SK-MEL-5 (cell line): ENCODE measurements at regions not wholly inside any gene's neighbourhood (a gene's known extent, or its start where the extent isn't known, plus 50 kb on each side); places are given as distances from the start of the nearest gene placed in this dataset.

ENCODE experiments used
- DNase-seq: peaks from one replicate; pipeline ENCODE4 v3.0.0-alpha.2; 2016; ENCODE audit warnings: low read depth, low spot score
- in situ Hi-C: cut with HindIII; loops from 2 replicates; pipeline ENCODE4 v1.10.0; 2016; ENCODE audit warnings: low sequenced_read_pairs, high pct_unique_total_duplicates, low pct_unique_long_range_greater_than_20kb

DNA sequence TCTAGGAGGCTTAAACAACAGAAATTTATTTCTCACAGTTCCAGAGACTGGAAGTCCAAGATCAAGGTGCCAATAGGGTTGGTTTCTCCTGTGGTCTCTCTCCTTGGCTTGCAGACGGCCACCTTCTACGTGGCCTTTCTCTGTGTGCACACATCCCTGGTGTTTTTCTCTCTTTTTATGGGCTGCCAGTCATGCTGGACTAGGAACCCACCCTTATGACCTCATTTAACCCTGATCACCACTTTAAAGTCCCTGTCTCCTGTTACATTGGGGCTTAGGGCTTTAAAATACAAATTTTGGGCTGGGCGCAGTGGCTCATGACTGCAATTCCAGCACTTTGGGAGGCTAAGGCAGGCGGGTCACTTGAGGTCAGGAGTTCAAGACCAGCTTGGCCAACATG, 157.1 kb downstream of the TLE1 start:
- no peak for DNase-seq
- in situ Hi-C loops, result no loop called here

DNA sequence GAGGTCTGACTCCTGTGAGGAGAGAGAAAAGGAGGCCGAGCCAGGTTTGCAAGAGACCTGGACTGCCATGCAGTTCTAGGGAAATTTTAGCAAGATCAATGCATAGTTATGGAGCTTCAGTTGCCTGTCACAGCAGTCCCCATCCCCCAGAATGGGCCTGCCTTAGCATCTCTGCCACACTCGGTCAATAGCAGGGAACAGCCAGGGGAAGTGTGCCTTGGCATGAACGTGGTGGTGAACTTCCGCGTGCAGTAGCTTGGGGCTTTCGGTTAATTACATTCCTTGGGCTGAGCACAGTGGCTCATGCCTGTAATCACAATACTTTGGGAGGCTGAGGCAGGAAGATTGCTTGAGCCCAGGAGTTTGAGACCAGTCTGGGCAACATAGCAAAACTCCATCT, 157.8 kb downstream of the TLE1 start:
- DNase-seq, result no peak
- in situ Hi-C loops, result no loop called here

DNA sequence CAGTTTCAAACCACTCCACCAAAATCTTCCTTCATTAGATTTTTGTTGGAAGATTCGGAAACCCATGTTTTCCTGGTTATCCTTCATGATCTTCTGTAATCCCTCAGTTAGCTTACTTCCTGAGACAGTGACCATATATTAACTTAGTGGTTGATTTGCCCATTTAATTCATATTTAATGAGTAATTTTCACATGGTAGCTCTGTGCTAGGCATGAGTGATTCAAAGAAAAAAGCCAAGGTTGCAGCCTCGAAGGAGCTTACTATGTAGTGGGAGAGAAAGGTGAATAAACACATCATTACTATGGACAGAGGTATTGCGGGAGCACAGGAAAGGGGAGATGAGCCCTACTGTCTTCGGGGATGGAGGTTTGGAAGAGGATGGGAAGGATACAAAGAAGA, 158.5 kb downstream of the TLE1 start:
- in situ Hi-C loops, result no loop called here
- DNase-seq, result no peak

DNA sequence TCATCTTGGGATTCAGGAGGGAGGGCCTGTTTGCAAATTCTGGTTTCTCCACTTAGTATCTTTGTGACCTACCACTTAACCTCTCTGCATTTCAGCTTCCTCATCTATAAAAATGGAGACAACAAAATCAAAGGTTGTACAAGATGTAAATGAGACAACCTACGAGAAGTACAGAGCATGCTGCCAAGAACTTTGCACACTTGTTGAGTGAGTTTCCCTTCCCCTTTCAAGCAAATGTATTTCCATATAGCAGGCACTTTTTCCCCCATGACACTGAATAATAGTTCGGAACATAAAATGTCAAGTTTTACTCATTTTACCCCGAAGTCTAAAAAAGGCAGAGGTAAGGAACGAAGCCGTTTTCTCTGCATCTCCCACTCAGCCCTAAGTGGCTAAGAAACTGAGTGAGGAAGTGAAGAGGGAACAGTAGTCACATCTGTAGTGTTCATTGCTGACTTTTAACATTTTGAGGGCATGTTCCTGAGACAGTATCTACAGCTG, 159.0 kb downstream of the TLE1 start:
- no peak for DNase-seq
- in situ Hi-C loops, result no loop called here

DNA sequence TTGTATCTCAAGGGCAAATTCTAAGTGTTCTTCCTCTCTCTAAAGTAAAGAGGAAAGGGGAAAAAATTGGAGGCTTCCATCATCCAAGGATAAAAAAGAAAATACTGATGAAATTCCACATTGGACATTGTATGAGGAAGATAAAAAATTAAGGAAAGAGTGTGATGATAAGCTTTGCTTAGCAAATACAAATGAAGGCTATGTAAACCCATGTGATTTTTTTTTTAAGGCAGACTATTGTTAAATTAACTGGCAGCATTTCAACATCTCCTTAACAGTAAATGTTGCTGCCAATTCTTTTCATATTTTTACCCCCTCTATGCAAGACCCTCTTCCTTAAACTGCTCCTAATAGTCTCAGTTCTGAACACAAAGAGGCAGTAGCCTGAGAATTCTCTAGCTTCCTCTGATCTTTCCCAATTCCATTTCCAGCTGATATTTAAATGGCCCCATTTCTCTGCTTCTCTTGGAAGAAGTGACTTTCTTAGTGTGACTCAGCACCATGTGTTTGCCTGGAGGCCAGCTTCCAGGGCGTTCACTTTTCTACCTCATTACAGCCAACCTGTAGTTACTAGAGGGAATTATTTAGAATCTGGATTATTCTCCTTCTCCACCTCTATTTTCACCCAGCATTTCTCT, 159.7 kb downstream of the TLE1 start:
- DNase-seq, result peak; percentile 68
- in situ Hi-C loops, result no loop called here

DNA sequence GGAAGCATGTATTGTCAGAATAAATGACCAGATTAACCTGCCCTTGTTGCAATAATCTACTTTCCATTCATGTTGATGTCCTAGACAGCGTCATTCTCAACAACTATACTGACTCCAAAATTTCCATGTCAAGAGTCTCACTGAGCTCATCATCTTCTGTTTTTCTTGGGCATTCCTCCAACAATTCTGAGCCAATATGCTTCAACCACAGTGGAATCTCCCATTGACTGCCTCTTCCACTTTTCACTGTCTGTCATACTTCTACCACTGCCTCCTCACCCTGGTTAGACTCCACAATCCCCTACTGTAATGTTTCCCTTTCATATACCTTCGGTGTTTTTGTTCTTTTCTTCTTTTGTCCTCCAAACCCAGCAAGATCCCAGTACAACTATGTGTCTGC, 162.8 kb downstream of the TLE1 start:
- in situ Hi-C loops, result no loop called here
- DNase-seq, result no peak

DNA sequence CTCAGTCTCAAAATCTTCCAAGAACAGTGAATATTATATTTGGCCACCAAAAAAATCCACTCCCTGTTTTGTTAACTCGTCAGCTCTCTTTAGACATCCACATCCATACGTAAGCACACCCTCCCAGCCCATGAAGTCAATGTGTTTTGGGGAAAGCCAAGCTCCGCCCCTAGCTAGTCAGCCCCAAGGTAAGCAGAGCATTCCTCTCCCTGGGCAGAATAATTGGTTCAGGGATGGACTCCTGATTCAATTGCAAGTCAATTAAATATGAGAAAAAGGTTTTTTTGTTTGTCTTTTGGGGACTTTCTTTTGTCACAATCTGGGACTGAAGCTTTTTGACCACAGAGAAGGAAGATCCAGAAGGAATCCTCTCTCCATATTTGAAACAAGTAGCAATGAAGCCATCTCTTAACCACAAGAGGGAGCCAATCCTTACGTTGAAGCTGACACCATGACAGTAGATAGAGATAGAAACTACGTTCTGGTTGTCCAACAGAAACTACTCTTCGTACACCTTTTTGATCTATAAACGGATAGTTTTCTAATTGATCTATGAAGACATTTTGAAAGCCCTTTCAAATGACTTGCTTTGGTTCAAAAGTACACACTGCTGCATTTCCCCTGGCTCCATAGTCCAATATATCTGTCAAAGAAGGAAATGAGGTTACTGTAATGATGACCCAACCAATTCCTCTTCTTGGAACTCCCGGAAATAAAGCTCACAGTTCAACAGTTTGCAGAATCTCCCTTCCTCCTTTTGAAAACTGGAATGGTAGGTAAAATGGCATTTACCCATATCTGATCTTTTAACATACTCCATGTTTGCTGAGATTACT, 166.4 kb downstream of the TLE1 start:
- in situ Hi-C loops, result no loop called here
- peak; percentile 90 for DNase-seq

DNA sequence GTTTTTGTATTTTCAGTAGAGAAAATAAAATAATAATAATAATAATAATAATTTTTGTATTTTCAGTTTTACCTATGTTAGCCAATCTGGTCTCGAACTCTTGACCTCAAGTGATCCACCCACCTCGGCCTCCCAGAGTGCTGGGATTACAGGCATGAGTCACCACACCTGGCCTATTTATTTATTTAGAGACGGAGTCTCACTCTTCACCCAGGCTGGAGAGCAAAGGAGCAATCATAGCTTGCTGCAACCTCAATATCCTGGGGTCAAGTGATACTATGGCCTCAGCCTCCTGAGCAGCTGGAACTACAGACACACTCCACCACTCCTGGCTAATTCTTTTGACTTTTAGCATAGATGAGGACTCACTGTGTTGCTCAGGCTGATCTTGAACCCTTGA, 167.5 kb downstream of the TLE1 start:
- in situ Hi-C loops, result no loop called here
- no peak for DNase-seq

DNA sequence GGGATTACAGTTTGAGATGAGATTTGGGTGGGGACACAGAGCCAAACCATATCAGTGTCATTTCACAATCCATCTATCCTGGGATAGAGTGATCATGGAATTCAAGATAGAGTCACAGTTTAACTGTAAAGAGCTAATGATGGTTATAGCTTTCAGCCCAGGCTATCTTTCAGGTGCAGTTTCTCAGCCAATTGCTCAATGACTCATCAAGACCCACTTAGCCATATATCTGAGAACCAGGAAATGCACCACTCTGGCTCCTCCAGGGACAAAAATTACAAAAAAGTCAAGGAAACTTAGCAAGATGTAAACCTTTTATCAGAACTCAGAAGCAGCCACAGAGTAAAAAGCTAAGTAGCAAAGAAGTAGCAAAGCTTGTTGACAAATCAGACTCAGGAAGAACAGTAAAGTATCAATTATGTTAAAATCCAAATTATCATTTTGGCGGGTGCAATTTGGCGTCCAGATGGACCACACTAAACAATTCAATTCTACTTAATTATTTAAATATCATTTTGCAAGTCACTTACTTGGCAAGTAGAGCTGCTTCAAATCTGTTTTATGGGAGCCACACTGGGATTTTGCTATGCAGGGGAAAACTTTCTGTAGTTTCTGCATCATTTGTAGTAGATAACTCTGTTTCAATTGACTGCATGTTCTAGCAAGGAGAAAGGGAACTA, 169.4 kb downstream of the TLE1 start:
- in situ Hi-C loops, result no loop called here
- no peak for DNase-seq

DNA sequence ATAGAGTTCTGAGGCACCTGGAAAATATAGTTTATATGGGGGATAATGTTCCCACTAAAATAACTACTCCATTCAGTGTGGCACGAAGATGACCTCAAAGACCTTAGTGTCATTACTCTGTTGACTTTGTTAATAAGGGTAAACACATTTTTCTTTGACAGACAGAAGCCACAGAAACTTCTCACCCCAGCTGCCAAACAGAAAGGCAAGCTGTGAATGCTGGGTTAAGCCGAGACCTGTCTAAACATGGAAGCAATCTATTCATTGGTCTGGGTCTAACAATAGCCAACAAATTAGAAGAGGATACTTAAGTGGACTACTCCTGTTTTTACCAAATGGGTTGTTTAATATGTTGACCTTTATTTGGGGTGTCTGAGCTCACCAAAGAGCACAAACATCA, 171.4 kb downstream of the TLE1 start:
- DNase-seq, result no peak
- in situ Hi-C loops, result no loop called here

DNA sequence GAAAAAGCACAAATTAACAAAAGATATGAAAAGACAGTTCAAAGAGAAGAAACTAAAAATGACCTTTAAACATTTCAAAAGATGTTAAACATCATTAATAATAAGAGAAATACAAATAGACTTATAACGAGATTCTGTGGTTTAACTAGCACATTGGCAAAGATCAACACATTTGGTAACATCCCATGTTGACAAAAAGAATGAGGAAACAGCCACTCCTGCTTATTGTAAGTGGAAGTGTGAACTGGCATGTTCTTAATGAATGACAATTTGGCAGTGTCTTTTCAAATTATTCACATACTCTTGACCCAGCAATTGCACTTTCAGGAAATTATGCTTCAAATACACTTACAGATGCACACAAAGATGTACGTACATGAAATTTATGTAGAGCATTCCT, 176.3 kb downstream of the TLE1 start:
- in situ Hi-C loops, result no loop called here
- no peak for DNase-seq

DNA sequence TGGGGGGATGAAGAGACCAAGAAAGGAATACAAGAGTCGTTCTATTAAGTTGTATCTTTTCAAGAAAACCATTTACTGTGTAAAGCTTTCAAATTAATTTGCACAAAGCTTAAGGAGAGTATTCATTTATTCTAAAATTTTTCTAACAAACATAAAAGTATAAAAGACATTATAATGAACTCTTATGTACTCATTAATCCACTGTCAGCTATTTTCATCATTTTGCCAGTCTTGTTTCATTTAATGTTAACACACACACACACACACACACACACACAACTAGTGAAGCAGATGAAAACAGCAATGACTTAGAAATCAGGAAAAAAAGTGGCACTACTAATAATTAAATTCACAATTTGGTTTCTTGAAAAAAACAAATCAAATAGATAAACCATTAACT, 176.7 kb downstream of the TLE1 start:
- DNase-seq, result no peak
- in situ Hi-C loops, result no loop called here

DNA sequence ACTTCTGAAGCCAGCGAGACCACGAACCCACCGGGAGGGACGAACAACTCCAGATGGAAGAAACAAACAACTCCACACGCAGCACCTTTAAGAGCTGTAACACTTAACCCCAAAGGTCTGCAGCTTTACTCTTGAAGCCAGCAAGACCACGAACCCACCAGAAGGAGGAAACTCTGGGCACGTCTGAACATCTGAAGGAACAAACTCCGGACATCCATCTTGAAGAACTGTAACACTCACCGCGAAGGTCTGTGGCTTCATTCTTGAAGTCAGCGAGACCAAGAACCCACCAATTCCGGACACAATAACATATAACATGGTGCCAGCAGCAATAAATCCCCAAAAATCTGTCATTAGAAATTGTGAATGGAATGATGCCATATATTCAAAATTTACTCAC, 180.9 kb downstream of the TLE1 start:
- in situ Hi-C loops, result no loop called here
- no peak for DNase-seq

DNA sequence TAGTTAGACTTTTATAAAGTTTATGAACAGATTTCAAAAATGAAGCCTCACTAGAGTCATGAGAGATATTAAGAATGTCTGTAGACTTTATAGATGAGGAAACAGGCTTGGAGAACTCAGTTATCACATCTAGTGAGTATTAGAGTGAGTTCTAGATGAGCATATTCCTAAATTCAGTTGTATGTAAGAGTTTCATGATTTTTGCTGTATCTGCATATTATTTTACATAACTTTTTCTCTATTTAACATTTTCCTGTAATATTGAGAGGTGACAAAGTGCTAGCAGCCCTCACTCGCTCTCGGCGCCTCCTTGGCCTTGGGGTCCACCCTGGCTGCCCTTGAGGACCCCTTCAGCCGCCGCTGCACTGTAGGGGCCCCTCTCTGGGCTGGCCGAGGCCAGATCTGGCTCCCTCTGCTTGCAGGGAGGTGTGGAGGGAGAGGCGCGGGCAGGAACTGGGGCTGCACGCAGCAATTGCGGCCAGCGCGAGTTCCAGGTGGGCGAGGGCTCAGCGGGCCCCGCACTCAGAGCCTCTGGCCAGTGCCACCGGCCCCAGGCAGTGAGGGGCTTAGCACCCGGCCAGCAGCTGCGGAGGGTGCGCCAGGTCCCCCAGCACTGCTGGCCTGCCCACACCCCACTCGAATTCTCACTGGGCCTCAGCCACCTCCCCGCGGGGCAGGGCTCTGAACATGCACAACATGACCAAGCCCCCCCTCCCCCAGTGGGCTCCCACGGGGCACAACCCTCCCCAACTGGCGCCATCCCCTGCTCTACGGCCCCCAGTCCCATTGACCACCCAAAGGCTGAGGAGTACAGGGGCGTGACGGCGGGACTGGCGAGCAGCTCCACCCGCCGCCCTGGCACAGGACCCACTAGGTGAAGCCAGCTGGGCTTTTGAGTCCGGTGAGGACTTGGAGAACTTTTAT, 182.1 kb downstream of the TLE1 start:
- DNase-seq, result no peak
- in situ Hi-C loops, result no loop called here

DNA sequence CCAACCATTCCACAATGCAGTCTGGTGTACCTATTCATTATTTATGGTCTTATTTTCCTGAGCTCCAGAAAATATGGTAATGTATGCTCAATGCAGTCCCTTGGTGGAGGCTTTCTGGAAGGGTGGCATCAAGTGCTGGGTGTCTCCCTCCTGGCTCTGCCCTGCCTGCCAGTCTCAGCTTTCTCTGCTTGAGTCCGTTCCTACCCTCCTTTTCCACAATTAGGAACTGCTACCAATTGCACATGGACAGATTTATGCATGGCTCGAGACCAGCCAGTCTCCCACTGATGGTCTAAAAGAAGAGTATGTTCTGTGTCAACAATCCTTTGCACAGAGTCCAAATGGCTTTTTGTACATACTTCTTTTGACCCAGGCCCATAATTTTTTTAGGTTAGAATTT, 189.8 kb downstream of the TLE1 start:
- no peak for DNase-seq
- in situ Hi-C loops, result no loop called here

DNA sequence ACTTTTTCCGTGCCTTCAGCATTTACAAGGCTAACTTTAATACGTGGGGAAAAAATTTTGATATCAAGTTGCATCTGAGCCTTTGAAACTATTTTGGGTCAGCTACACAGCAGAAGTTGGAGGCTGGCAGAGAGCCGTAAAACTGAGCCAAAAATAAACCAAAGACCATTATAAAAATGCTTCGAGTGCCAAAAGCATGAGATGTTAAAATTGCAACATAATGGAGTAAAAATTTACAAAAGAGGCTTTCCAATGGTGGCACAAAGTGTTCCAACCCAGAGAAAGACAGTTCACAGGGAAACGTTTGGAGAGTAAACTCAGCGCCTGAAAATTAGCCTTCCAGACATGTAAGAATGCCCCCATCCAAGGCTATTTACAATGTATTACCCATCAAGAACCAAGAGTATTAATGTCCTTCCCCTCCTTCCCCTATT, 190.3 kb downstream of the TLE1 start:
- in situ Hi-C loops, result no loop called here
- DNase-seq, result no peak

DNA sequence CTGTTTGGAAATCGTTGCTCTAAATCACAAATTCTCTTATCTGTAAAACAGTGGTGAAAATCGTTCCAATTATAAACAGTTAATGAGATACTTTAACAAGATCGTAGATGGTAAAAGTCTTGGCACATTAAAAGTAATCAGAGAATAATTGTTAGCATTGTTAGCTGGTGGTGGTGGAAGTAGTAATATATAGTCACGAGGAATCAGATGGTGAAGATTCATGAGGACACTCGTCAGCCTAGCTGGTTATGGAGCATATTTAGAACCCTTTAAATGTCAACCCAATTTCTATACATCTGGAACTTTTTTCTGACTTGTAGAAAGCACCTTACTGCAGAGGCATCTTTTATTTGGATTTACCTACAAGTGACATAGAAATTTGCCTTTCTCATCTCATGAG, 190.8 kb downstream of the TLE1 start:
- DNase-seq, result peak; percentile 49
- in situ Hi-C loops, result no loop called here

DNA sequence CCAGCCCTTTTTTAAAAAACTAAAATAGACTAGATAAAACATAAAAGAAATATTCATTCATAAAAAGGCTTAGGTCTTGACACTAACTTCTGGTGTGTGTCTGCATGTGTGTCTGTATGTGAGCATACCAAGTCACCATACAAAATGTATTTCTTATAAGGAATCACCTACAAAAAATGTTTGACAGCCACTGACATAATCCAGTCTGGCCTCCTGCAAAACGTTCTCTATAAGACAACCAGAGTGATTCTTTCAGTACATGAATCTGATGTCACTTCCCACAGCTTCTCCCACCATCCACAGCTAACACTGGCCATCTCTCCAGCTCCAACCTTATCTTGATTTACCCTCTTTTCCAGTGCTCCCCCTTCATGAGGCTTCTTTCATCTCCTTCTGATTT, 192.3 kb downstream of the TLE1 start:
- no peak for DNase-seq
- in situ Hi-C loops, result no loop called here
